ENCODE measurements at regions not wholly inside any gene's neighbourhood (a gene's known extent, or its start where the extent isn't known, plus 50 kb on each side); places are given as distances from the start of the nearest gene placed in this dataset.

DNA sequence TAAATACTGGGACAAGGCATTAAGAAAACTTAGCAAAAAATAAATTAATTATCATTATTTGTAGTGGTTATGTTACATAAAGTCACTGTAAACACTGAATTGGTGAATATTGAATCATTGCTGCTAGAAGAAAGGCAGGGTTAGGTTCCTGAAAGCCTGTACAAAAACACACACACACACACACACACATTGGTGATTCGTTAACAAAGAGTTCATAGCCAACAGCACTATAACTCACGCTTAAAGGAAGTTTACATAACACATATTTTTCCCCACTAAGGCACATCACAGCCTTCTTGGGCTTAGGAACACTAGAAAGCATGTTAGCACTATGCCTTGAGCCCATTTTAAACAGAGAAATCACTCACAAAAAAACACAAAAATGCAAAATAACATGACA, 690.0 kb upstream of the PIK3C3 start:
- no peak for DNase-seq (ENCODE audit: low spot score)

DNA sequence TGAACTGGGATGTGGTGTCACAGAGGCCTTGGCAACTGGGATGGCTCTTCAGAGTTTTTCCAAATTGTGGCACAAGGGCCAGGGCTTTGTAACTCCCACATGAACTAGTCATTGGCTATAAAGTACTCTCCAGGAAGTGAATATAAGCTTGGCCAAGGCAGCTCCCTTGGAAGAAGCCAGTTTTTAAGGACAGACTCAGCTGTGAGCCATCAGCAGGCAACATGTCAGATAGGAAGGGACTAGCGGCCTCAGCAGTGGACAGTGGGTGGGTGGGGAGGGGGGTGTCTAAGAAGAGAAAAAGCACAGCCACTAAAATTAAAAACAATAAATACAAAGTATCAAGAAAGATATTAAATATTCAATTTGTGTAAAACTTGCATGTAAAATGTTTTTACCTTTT, 691.1 kb upstream of the PIK3C3 start:
- no peak for DNase-seq (ENCODE audit: low spot score)

DNA sequence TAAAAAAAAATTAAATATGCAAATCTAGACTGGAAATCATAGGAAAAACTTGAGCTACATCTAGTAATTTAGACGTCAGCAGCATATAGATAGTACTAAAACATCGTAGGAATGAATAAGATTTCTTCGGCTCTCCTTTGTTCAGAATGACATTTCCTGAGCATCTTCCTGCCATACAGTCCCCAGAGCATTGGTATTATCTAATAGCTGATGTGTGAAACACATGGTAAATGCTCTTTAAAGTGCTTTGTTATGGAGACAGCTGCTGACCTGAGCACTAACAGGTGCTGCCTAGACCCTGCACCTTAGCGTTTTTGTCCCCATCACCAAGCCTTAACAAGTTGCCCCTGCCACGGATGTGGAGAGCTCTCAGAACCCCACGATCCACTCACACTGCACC, 692.3 kb upstream of the PIK3C3 start:
- DNase-seq (ENCODE audit: low spot score) = no peak

DNA sequence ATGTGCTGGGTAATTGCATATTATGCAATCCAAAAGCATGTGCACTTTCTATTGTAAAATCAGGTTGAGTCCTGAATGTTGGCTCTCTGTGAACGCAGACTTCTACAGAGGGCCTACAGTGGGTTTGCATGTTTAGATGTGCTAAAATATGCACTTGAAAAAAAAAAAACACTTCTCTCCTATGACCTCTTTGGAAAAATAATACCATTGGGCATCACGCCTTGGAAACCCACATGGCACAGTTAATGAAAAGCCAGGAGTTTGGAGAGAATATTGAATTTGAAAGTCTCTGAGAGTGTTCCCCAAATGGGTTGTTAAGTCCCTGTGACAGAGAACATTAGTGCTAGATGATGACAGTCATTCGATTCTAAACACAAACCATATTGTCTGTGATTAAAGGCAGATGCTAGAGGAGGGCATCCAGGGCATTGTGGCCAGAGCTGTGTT, 710.4 kb upstream of the PIK3C3 start:
- DNase-seq (ENCODE audit: low spot score) = no peak

DNA sequence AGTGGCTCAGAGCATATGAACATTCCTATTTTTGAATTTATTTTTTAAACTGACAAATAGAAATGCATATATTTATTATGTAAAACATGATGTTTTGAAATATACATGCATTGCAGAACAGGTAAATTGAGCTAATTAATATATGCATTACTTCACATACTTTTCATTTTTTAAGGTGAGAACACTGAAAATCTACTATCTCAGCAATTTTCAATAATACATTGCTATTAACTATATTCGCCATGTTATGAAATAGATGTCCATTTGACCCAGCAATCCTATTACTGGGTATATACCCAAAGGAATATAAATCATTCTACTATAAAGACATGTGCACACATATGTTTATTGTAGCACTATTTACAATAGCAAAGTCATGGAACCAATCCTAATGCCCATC, 717.7 kb upstream of the PIK3C3 start:
- no peak for DNase-seq (ENCODE audit: low spot score)

DNA sequence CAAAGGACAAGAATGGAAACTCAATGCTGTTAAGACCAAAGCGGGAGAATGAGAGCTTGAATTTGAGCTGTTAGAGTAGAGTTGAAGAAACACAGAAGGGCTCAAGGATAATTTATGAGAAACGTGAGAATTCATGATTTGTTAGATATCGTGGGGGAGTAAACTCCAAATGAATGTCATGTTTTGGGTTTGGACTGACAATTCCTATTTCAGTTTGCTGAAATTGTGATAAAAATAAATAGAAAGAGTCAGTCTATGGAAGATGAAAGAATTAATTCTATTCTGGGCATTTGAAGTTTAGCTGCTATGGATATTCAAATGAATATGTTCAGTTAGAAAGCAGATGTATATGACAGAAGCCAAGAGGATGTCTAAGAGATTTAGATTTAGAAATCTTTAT, 723.4 kb upstream of the PIK3C3 start:
- DNase-seq (ENCODE audit: low spot score) = no peak

DNA sequence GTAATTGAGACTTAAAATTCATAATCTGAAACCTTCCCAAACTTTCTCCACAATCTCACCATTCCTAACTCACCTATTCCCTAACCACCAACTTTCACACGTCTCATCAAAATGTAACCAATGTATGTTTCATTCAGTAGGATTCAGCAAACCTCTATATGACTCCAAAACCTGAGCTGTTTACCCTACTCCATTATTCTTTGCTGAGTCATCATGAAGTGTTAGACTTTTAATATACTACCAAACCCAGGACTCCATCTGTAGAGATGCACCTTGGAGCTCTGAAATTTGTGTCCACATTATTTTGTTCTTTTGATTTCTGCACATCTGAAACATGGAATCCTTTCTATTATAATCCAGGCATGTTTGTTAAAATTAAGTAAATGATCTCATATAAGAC, 727.0 kb upstream of the PIK3C3 start:
- DNase-seq (ENCODE audit: low spot score) = no peak

DNA sequence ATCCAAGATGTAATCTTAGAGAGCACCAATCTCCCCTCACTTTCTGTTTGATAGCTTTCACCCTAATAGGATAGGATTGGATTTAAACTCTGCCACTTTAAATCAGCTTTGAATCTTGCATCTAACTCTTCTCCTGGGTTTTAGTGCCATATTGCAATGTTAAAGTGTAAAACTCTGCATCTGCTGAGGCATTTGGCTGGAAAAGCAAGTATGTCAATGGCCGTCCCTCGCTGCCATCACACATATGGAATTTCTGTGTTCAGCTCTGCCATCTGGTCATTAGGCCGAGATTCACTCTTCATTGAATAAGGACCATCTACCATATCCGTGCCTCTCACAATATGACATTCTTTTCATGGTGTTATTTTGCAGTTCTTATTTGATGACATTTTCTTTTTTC, 728.1 kb upstream of the PIK3C3 start:
- no peak for DNase-seq (ENCODE audit: low spot score)

DNA sequence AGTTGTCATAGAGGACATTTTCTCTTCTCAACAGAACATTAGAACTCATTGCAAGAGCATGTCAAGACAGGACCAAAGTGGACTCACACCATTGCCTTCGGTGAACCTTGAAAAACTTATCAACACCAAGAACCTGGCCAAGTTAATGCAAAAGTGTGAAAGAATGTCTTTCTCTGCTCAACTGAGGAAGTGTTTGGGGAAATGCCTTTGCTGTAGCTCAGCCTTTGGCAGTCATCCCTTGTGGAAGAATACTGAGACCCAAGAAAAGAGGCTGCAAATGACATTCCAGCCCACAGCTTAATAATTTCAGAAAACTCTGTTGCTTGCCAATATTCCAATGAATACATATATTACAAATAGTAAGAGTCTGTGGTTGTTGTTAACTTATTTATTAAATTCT, 728.8 kb upstream of the PIK3C3 start:
- DNase-seq (ENCODE audit: low spot score) = no peak

DNA sequence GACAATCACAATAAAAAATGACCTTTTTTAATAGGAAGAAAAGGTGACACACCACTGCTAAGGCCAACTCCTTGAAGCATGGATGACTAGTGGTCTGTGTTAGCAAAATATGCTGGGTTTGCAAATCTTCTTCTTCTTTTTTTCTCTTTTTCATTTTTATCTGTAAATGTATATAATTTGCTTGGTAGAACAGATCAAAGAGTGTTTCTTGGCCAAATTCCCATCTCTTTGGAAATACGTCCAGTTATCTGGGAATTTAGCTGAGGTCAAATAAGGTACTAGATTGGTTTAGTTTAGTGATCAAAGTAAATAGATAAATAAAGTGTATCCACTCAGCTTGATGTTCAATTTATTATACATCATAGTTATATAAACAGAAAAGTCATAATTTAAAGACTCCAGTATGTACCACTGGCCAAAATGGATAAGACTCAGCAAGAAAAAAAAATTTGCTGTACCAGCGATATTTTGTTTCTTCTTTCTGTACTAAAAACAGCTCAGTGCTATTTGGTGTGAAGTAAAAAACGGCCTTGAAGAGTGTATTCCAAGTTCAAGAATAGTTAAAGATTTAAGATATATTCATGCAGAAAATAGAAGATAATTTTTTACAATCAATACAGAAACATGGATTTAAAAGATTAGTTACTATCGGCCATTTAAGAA, 738.6 kb upstream of the PIK3C3 start:
- DNase-seq (ENCODE audit: low spot score) = no peak

DNA sequence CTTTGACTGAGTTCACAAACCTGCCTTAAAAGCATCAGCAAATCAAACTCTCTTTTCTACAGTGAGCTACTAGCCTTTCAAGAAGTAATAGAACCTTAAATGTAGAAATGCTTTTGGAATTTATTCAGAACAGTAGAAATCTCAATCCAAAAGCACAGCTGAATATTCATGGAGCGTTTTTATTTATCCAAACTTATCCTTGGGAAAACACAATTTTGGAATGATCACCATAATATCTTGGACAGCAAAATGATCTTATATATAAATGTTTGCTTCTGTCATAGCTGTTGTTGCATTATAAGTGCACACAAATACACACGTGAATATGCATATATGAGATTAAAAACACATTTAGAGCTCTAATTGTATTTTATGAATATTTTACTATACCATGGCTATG, 747.3 kb upstream of the PIK3C3 start:
- no peak for DNase-seq (ENCODE audit: low spot score)

DNA sequence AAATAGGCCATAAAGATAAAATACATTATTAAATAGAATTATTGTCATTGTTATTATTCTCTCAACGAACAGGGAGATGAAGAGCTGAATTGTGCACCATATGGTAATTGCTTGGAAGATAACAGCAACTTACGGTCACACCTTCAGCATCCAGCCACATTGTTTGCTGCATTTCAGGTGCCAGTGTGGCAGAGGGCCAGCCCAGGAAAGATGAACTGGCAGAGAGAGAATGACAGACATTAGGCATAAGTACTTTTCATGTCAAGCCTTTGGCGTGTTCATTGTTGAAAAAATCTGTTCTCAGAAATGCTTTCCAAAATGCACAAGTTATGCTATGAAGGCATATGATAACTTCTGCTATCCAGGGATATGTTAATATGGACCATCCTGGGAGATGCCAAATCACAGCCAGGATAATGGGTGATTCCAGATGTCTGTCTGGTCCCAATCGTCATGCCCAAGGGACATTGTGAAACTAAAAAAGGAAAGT, 748.6 kb upstream of the PIK3C3 start:
- no peak for DNase-seq (ENCODE audit: low spot score)

DNA sequence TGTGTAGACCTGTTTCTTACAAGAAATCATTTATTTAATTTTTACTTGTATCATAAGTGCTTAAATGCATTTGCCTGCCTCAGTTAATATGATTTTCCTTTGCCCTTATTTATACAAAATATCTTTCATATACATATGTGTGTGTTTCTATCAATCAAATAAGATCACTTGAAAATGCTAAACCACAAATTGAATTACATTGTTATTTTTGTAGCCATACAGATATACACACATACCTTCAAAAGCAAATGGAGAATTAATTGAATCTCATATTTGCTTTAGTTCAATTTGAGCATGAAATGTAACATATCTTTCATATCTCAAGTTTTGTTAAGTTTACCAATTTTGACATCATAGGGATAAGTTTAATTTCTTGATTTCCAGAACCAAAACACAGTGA, 755.8 kb upstream of the PIK3C3 start:
- no peak for DNase-seq (ENCODE audit: low spot score)

DNA sequence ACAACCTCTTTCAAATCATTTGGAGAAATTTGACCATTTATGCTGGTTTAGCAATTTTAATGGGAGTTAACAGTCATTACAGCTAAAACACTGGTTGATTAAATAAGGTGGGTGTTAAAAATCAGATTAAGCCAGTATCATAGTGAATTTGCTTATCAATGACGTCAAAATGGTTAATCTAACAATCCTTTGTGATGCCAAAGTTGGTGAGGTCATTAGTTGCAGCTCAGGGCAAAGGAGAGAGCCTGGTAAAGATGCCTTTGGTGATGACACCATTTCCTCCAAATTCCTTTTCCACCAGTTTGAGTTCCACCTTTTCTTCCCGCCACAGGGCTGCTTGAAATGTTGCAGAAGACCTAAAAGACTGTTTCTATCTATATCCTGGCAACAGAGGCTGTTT, 757.1 kb upstream of the PIK3C3 start:
- DNase-seq (ENCODE audit: low spot score) = no peak

DNA sequence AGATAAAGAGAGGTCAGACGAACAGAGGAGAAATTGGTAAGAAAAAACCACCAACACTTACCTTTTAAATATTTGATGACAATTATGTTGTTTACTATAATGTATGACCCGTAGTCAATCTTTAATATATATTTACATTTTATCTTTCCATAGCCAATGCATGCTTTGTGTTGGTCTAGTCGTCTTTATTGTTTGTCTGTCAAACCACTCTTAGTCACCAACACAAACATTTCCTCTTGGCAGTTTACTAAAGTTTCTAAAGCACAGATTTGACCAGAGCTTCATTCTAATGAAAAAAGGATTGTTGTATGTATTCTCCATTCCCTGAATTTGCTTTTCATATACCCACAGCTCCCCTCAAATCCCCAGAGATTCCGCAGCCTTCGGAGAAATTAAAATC, 784.7 kb upstream of the PIK3C3 start:
- DNase-seq (ENCODE audit: low spot score) = no peak

DNA sequence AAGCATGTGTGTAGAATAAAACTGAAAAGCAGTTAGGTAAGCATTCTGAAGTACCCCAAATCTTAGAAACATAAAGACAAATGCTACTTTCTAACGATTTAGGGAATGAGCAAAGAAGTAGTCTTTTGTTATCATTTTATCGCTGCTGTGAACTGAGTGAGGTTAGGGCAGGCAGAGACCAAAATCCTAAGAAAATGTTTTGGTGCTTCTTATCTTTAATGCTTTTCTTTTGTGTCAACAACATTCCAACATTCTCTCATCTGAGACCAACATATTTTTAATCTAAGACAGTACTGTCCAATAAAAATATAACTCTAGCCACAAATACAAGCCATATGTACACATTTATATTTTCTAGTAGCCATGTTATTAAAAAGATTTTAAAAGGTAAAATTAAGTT, 789.4 kb upstream of the PIK3C3 start:
- no peak for DNase-seq (ENCODE audit: low spot score)

DNA sequence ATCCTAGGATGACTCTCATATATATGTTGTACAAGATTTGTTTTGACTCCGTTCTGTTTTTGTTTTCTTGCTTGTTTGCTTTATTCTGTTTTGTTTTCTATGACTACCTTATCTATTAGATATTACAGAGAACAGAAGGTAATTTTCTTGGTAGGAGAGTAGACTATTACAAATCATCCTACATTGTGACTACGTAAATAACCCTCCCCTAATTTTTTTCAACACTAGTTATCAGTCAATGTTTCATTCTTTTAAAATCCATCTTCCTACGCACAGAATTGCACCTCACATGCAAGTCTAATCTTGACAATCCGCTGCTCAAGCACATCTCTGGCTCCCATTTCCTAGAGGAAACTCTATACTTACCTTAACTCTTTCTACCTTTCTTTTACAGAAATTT, 792.3 kb upstream of the PIK3C3 start:
- no peak for DNase-seq (ENCODE audit: low spot score)

DNA sequence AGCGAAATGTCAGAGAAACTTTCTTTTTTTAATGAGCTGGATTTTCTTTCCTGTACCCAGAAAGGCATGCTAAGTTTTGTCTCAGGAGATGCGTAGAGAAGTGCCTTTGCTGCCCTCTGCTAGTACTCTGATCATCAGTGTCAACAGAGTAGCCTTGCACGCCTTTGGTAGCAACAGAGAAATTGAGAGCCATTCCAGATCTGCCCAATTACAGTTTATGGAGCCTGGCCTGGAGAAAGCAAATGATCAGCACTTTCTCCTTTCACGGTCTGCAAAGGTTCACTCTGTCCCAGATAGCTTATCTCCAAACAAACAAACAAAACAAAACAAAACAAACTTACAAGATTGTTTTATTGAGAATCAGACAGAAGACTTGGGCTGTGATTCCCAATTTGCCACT, 792.8 kb upstream of the PIK3C3 start:
- DNase-seq (ENCODE audit: low spot score) = no peak

DNA sequence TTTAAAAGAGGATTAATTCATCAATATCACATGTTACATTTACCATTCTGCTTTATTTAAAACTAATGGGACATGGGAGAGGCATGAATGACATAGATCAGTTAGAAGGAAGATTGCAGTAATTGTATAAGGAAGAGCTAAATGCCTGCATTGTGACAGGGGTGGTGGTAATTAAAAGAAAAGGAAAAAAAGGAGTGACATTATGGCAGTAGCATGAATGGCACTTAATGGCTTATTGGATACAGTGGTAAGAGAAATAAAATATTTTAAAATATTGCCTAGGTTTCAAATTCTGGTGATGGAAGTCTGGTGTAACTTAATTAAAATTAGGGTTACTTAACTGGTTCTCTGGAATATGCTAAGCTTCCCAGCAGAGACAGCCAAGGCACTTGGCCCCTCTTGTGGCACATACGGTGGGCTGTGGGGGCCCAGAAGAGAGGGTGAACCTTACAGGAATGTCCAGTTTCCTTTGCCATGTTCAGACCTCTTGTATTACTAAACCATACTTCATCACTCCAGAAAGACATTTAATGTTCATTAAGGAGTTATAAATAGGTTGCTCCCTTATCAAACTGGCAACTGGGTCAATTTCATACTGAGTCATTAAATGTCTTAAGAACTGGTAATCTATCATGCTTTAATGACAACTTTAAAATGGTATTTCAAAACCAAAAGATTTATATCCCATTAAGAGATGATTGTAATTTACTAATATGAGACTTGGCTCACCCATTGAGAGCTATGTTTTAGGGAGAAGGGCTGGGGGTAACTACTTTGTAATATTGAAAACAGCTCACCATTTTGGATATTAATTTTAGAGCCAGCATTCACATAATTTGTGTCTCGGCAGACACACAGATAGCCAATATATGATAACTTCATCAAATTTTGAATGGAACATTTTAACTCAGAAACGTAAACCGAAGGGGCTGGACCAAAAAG, 798.9 kb upstream of the PIK3C3 start:
- DNase-seq (ENCODE audit: low spot score) = no peak

DNA sequence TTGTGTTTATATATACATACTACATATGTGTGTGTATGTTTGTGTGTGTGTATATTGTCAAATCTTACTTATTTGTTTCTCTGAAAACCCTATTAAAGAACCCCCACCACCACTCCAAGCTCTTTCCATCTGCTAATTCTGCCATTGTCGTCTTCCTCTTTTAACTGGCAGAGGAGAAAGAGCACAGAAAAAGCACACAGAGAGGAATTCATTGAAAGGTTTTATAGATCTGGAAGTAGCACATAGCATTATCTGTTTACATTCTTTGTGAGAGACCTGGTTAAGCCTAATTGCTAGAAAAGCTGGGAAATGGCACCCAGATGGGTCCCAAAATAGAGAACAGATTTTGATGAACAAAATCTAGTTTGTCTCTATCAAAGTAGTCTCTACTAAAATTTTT, 800.0 kb upstream of the PIK3C3 start:
- DNase-seq (ENCODE audit: low spot score) = no peak

DNA sequence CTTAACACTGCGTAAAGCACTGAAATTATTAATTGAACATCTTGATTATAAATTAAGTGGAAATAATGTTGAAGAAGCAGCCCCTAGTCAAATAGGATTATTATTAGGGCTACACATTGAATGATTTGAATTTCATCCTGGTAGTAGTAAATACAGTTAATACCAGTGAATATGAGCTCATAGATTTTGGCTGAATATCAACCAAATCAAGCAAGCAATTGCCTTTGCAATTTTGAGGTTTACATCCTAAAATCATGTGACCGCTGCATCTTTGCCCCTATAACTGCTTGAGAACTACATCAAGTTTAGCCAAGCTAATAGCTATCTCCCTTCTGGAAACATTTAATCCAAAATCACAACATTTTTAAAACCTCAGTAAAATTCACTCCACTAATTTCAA, 801.2 kb upstream of the PIK3C3 start:
- no peak for DNase-seq (ENCODE audit: low spot score)

DNA sequence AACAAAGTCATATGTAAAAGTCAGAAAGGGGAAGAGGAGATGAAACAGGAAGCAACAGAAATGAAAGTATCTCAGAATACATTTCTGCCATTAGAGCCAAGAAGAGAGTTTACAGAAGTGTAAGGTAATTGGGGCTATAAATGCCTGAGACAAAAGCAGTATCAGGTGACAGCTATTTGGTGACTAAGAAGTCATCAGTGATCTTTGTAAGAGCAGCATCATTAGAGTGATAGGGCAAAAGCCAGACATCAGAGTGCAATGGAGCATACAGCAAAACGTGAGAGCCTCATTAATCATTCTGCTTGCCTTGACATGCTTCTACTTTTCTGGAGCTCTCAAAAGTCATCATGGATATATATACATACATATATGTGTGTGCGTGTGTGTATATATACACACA, 804.7 kb upstream of the PIK3C3 start:
- no peak for DNase-seq (ENCODE audit: low spot score)

DNA sequence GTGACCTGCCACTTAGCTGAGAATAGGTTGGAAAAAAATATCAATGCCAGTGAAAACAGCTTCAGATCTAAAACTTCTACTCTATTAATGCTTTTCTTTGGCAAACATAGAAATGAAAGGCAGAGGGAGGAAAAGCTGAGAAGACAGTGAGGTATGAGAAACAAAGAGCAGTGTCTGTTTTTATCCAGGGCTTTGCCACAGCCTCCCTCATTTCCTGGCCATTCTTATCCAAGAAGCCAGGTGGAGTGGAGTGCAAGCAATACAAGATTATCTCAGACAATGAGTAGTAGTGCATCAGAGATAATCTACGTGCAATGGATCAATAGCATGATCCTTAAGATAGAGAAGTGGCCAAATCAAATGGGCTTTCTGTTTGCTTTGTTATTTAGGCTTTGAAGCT, 808.7 kb upstream of the PIK3C3 start:
- DNase-seq (ENCODE audit: low spot score) = no peak
